K562 (cell line): ENCODE measurements at regions not wholly inside any gene's neighbourhood (a gene's known extent, or its start where the extent isn't known, plus 50 kb on each side); places are given as distances from the start of the nearest gene placed in this dataset.

Experiments used
- ARID1B ChIP-seq: fragments of 450-650 bp; IDR thresholded peaks from 2 replicates; pipeline ENCODE4 v1.6.1; 2016; ENCODE audit warnings: antibody characterized with exemption, mild to moderate bottlenecking, inconsistent platforms
- BACH1 ChIP-seq: fragments of 200-800 bp; sonication (Bioruptor generic); IDR thresholded peaks from 2 replicates; pipeline ENCODE4 v1.6.1; 2016; ENCODE audit warnings: missing genetic modification characterization, missing compliant biosample characterization
- CCAR2 ChIP-seq: fragments of 200-400 bp; formaldehyde crosslinking; IDR thresholded peaks from 2 replicates; pipeline ENCODE4 v1.6.1; 2017; ENCODE audit warnings: mild to moderate bottlenecking, low read depth, low read length
- CGGBP1 ChIP-seq: fragments of 250-450 bp; sonication (Bioruptor Pico); IDR thresholded peaks from 2 replicates; pipeline ENCODE4 v1.9.0; 2021; ENCODE audit warnings: mild to moderate bottlenecking
- CREM ChIP-seq: IDR thresholded peaks from 2 replicates; pipeline ENCODE4 v1.6.1; 2014; ENCODE audit warnings: antibody characterized with exemption, low read depth
- CTBP1 ChIP-seq: fragments of 450-650 bp; IDR thresholded peaks from 2 replicates; pipeline ENCODE4 v1.6.1; 2016; ENCODE audit warnings: borderline replicate concordance
- DEAF1 ChIP-seq: fragments of 450-650 bp; formaldehyde crosslinking; IDR thresholded peaks from 2 replicates; pipeline ENCODE4 v1.4.0; 2020; ENCODE audit warnings: mild to moderate bottlenecking, moderate library complexity
- FOXJ2 ChIP-seq: fragments of 200-800 bp; sonication (Bioruptor generic); IDR thresholded peaks from 2 replicates; pipeline ENCODE4 v1.6.1; 2016; ENCODE audit warnings: missing genetic modification characterization, missing compliant biosample characterization
- JUND ChIP-seq, 2 experiments: IDR thresholded peaks; 2 replicates in 1 of 2; 3 replicates in 1 of 2; pipeline ENCODE4 v1.6.1; 2011; ENCODE audit warnings: borderline replicate concordance in 2 of 2, low read depth in 2 of 2, low read length in 2 of 2, improper control_type of control experiment in 1 of 2, missing biosample characterization in 1 of 2, missing genetic modification characterization in 1 of 2, missing genetic modification reagents in 1 of 2
- MTA3 ChIP-seq: fragments of 450-650 bp; formaldehyde crosslinking; IDR thresholded peaks from 2 replicates; pipeline ENCODE4 v1.6.1; 2017; ENCODE audit warnings: mild to moderate bottlenecking, borderline replicate concordance
- NFE2L1 ChIP-seq: fragments of 450-650 bp; IDR thresholded peaks from 2 replicates; pipeline ENCODE4 v1.6.1; 2016; ENCODE audit warnings: missing genetic modification characterization, low read depth, mild to moderate bottlenecking, missing compliant biosample characterization, moderate library complexity, borderline replicate concordance
- PKNOX1 ChIP-seq: fragments of 450-650 bp; IDR thresholded peaks from 2 replicates; pipeline ENCODE4 v1.6.1; 2016
- SOX6 ChIP-seq: fragments of 450-650 bp; IDR thresholded peaks from 2 replicates; pipeline ENCODE4 v1.6.1; 2014; ENCODE audit warnings: mild to moderate bottlenecking
- TAL1 ChIP-seq: fragments of 450-650 bp; IDR thresholded peaks from 2 replicates; pipeline ENCODE4 v1.6.1; 2016; ENCODE audit warnings: mild to moderate bottlenecking
- THAP12 ChIP-seq: fragments of 250-450 bp; sonication (Bioruptor Pico); IDR thresholded peaks from 2 replicates; pipeline ENCODE4 v1.9.0; 2021; ENCODE audit warnings: mild to moderate bottlenecking, inconsistent platforms
- ZNF263 ChIP-seq: sonication (generic); formaldehyde crosslinking; IDR thresholded peaks from 2 replicates; pipeline ENCODE4 v1.8.0; 2022; ENCODE audit warnings: mild to moderate bottlenecking, missing genetic modification reagents, borderline replicate concordance
- ZNF3 ChIP-seq: fragments of 250-450 bp; sonication (Bioruptor Pico); IDR thresholded peaks from 2 replicates; pipeline ENCODE4 v1.5.0; 2021; ENCODE audit warnings: mild to moderate bottlenecking, moderate library complexity
- ZNF551 ChIP-seq: fragments of 250-450 bp; sonication (Bioruptor Pico); IDR thresholded peaks from 2 replicates; pipeline ENCODE4 v1.5.0; 2021; ENCODE audit warnings: mild to moderate bottlenecking, moderate library complexity
- ZNF561 ChIP-seq: fragments of 450-650 bp; formaldehyde crosslinking; conservative IDR thresholded peaks from 2 replicates; pipeline ENCODE4 v1.4.0; 2020; ENCODE audit warnings: mild to moderate bottlenecking, moderate library complexity

GRCh38 chr2:235171550-235172031, 219.8 kb downstream of the SH3BP4 start (continued):
- peak; percentile 63; the same call in 1 of the 2 replicates for TF ChIP-seq FOXJ2
- 0 out of 2 replicates have a peak, but pooled peaks have one; percentile 34 for TF ChIP-seq CTBP1
- peak; percentile 90 for TF ChIP-seq NFE2L1 (tag)
- TF ChIP-seq SOX6: peak; percentile 38; the same call in 1 of the 2 replicates
- no peak for TF ChIP-seq ZNF263 (CRISPR knock-in tag)
- TF ChIP-seq ARID1B: peak; percentile 51; the same call in 1 of the 2 replicates
- TF ChIP-seq BACH1 (tag): peak; percentile 94
- no peak for TF ChIP-seq ZNF561 (CRISPR knock-in tag)
- 0 out of 2 replicates have a peak, but pooled peaks have one; percentile 12 for TF ChIP-seq TAL1
- no peak for TF ChIP-seq CGGBP1 (CRISPR knock-in tag)
- TF ChIP-seq THAP12: no peak
- TF ChIP-seq ZNF551 (CRISPR knock-in tag): no peak
- TF ChIP-seq MTA3: no peak
- no peak for TF ChIP-seq DEAF1 (CRISPR knock-in tag)
- no peak for TF ChIP-seq CREM
- no peak for TF ChIP-seq JUND (IDR thresholded peaks at IDR 0.05; ENCODE audit: borderline replicate concordance, low read depth, low read length)
- TF ChIP-seq JUND (tag; IDR thresholded peaks at IDR 0.05; ENCODE audit: borderline replicate concordance, low read depth, low read length): peak; percentile 55; the same call in 1 of the 3 replicates
- TF ChIP-seq PKNOX1: 0 out of 2 replicates have a peak, but pooled peaks have one; percentile 21
- TF ChIP-seq CCAR2: no peak
- no peak for TF ChIP-seq ZNF3 (CRISPR knock-in tag)
